ENCODE measurements at regions not wholly inside any gene's neighbourhood (a gene's known extent, or its start where the extent isn't known, plus 50 kb on each side); places are given as distances from the start of the nearest gene placed in this dataset.

- Histone ChIP-seq H3K27me3 (ENCODE audit: control insufficient read depth, insufficient read depth, low read length, poor library complexity, severe bottlenecking) (no peaks in the 10 kb centered on the region), H3K36me3 (ENCODE audit: control insufficient read depth, insufficient read depth, low read length) (no peaks in the 10 kb centered on the region), H3K9me3 (ENCODE audit: control insufficient read depth, low read length) (no peaks in the 10 kb centered on the region), H3K4me1 (ENCODE audit: control insufficient read depth, insufficient read depth, low read length) (no peaks in the 10 kb centered on the region), H3K9ac (ENCODE audit: extremely low read depth, low read length, poor library complexity, severe bottlenecking) (no peak overlapping the region), H3K4me3 (ENCODE audit: low read length) (no peak overlapping the region), H3K27ac (ENCODE audit: low read depth, low read length) (no peak overlapping the region)
- no peak overlapping the region for H3K27ac Mint-ChIP-seq
- no peaks in the 10 kb centered on the region for H3K4me1 Mint-ChIP-seq
- no peaks in the 10 kb centered on the region for H3K9me3 Mint-ChIP-seq
- H3K27me3 Mint-ChIP-seq (ENCODE audit: insufficient read depth): no peaks in the 10 kb centered on the region
- 60 to 85% methylated on average over 1 of the region's 1 CpG for WGBS, 2 experiments (ENCODE audit: insufficient coverage in 1 of 2, insufficient read length in 1 of 2)
- H3K4me3 Mint-ChIP-seq: no peak overlapping the region
- no peaks in the 10 kb centered on the region for H3K36me3 Mint-ChIP-seq (ENCODE audit: low read depth)
- no peak for DNase-seq
- no peak for TF ChIP-seq CTCF (conservative IDR thresholded peaks at IDR 0.05)
These were observed 2129.4 kb upstream of the PIK3C3 start for GRCh38 chr18:39825485-39826150.

- Mint-ChIP-seq H3K27ac (no peak overlapping the region), H3K36me3 (ENCODE audit: low read depth) (no peaks in the 10 kb centered on the region), H3K27me3 (ENCODE audit: insufficient read depth) (no peaks in the 10 kb centered on the region), H3K4me1 (no peaks in the 10 kb centered on the region), H3K9me3 (peaks cover 24% of the 10 kb centered on the region), H3K4me3 (no peak overlapping the region)
- Histone ChIP-seq H3K27me3 (ENCODE audit: control insufficient read depth, insufficient read depth, low read length, poor library complexity, severe bottlenecking) (no peaks in the 10 kb centered on the region), H3K9me3 (ENCODE audit: control insufficient read depth, low read length) (peaks cover 13% of the 10 kb centered on the region), H3K9ac (ENCODE audit: extremely low read depth, low read length, poor library complexity, severe bottlenecking) (no peak overlapping the region), H3K27ac (ENCODE audit: low read depth, low read length) (no peak overlapping the region), H3K4me3 (ENCODE audit: low read length) (no peak overlapping the region), H3K4me1 (ENCODE audit: control insufficient read depth, insufficient read depth, low read length) (no peaks in the 10 kb centered on the region), H3K36me3 (ENCODE audit: control insufficient read depth, insufficient read depth, low read length) (no peaks in the 10 kb centered on the region)
- WGBS, 2 experiments (ENCODE audit: insufficient coverage in 1 of 2, insufficient read length in 1 of 2): 80 to 81% methylated on average over 2 to 3 of the region's 3 CpGs
- TF ChIP-seq CTCF (conservative IDR thresholded peaks at IDR 0.05): no peak
- no peak for DNase-seq
These were observed 2148.5 kb upstream of the PIK3C3 start for GRCh38 chr18:39806525-39806924.

- no peak for DNase-seq
- Mint-ChIP-seq H3K4me3 (no peak overlapping the region), H3K9me3 (peaks cover 16% of the 10 kb centered on the region), H3K27ac (no peak overlapping the region), H3K27me3 (ENCODE audit: insufficient read depth) (no peaks in the 10 kb centered on the region), H3K36me3 (ENCODE audit: low read depth) (no peaks in the 10 kb centered on the region), H3K4me1 (no peaks in the 10 kb centered on the region)
- Histone ChIP-seq H3K9me3 (ENCODE audit: control insufficient read depth, low read length) (peaks cover 19% of the 10 kb centered on the region), H3K4me1 (ENCODE audit: control insufficient read depth, insufficient read depth, low read length) (no peaks in the 10 kb centered on the region), H3K36me3 (ENCODE audit: control insufficient read depth, insufficient read depth, low read length) (no peaks in the 10 kb centered on the region), H3K9ac (ENCODE audit: extremely low read depth, low read length, poor library complexity, severe bottlenecking) (no peak overlapping the region), H3K27ac (ENCODE audit: low read depth, low read length) (no peak overlapping the region), H3K4me3 (ENCODE audit: low read length) (no peak overlapping the region), H3K27me3 (ENCODE audit: control insufficient read depth, insufficient read depth, low read length, poor library complexity, severe bottlenecking) (no peaks in the 10 kb centered on the region)
- TF ChIP-seq CTCF (conservative IDR thresholded peaks at IDR 0.05): no peak
- WGBS, 2 experiments (ENCODE audit: insufficient coverage in 1 of 2, insufficient read length in 1 of 2): 83 to 100% methylated on average over 1 of the region's 1 CpG
These were observed 2149.8 kb upstream of the PIK3C3 start for GRCh38 chr18:39805218-39805617.

Measured in endodermal cell (in vitro differentiated cells).